RCC 7860 (cell line): ENCODE measurements at regions not wholly inside any gene's neighbourhood (a gene's known extent, or its start where the extent isn't known, plus 50 kb on each side); places are given as distances from the start of the nearest gene placed in this dataset.

Experiments
- DNase-seq: peaks from one replicate; pipeline ENCODE4 v3.0.0-alpha.2; 2015; ENCODE audit warnings: low spot score
- FAIRE-seq: peaks from 2 replicates; lab custom pipeline; 2012; peaks lifted over from hg19 to GRCh38; lab: Jason Lieb, UNC

DNA sequence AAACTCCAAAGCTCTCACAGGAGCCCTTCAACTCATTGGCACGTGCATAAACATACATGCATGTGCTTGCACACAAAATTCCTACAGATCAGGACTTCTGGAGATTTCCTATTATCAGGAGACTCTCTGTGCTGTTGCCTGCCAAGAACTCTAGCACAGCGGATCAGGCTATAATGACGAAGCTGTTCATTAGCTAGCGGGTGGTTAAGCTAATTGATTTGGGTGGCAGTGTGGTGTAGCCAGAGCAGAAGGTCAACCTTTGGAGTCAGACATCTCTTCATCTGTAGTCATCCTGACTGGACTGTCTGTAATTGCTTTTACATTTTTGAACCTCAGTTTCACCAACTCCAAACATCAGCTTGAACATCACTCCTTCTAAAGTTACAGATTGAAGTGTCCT lies 69.0 kb downstream of the KIF2B start:
- FAIRE-seq: no peak
- DNase-seq: no peak

DNA sequence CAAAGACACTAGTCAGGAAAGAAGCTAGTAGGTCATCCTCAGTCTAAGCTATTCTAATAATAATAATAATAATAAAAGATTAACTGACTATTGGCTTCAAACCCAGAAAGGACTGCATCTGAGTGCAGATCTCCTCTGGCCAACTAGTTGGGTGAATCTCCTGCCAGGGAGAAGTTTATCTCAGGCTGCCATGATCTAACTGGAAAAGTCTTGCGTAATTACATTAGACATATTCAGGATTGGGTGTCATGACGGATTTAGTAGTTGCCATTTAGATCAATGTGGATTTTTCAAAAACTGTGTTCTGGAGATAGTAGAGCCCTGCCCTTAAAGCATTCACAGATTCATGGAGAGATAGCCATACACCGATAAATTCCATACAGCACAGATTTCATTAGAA lies 69.5 kb downstream of the KIF2B start:
- DNase-seq: no peak
- FAIRE-seq: no peak

DNA sequence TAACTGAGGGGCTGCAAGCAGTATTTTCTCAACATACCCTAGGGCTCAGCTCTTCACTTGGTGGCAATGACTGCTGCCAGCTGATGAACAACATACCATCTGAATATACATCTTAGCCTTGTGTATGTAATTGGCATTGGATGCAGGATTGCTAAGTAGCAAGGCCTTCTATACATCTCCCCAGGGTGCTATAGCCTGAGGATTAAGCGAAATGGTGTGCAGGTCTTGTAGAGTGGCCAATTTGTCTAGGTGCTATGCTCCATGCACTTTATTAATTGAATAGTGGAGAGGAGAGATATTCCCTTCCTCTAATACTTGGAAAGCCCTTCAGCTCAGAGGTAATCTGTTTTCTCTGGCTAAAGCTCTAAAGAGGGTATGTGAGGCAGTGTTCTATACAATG lies 71.9 kb downstream of the KIF2B start:
- DNase-seq (no peak), FAIRE-seq (no peak)

DNA sequence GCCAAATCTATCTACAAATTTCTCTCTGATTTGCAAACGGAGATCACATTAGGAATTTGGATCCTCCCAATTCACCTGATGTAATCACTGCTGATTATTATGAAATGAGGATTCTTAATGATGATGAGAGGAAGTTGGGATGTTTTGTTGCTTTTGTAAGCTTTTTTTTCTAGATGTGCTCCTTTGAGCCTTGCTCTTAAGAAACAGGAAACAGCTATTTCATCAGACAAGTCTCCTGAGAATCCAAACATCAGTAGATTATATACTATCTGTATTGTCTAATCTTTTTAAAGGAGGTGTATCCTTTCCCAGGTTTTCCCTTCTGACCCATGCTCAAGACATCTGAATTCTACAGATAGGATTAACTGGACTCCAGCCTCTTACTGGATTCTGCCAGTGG lies 73.3 kb downstream of the KIF2B start:
- DNase-seq (no peak), FAIRE-seq (no peak)

DNA sequence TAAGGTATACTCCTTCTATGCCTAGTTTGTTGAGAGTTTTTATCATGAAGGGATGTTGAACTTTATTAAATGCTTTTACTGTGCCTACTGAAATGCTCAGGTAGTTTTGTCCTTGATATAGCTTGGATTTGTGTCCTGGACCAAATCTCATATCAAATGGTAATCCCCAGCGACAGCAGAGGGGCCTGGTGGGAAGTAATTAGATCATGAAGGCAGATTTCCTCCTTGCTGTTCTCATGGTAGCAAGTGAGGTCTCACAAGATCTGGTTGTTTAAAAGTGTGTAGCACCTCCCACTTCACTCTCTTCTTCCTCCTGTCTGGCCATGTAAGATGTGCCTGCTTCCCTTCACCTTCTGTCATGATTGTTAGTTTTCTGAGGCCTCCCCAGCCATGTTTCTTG lies 78.2 kb downstream of the KIF2B start:
- no peak for DNase-seq
- no peak for FAIRE-seq

DNA sequence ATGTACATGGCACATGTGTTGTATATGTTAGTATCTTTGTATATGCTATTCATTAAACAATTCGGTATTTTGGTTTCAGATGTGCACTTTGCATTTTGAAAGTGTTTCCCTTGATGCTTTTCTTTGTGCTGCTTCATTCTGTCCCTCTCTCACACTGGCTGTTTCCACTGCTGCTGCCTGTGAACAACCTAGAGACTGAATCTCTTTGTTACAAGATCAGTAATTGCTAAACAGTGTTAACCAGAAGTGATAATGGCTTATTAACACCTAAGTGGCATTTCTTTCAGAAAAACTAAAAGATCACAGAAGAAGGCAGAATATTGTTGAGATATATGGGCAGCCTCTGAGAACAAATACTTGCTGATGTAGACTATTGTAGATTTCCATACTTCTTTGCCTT lies 84.7 kb downstream of the KIF2B start:
- no peak for FAIRE-seq
- no peak for DNase-seq

DNA sequence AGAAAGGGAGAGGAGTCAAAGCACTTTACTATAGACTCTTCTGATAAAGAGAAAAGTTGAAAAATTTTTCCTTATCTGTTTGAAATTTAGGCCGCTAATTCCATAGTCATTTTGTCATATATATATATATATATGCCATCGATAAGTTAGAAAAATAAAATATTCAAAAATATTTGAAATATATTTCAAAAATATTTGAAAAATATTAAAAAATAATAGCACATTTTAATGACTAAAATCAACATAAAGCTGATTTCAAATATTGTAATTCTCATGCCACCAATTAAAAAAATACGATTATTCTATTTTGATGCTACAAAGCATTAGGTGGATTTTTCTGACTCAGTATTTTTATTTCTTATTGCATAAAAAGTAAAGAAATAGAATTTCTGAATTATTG lies 87.1 kb downstream of the KIF2B start:
- FAIRE-seq (peak; percentile 21), DNase-seq (no peak)

DNA sequence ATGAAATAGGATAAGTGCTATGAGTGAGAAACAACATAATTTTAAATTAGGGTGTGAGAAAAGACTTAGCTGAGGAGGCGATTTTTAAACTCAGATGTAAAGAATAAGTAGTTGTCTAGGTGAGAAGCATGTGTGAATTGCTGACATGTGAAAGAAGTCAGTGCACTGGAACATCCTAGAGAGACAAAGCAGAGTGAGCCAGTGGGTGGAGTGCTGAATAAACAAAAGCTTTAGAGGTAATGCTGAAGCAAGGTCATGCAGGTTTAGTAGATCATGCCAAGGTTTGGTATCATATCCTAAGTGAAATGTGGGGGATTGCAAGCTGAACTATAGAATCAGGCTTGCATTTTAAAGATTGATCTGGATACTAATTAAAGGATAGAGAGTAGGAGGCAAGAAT lies 89.4 kb downstream of the KIF2B start:
- FAIRE-seq (no peak), DNase-seq (no peak)

DNA sequence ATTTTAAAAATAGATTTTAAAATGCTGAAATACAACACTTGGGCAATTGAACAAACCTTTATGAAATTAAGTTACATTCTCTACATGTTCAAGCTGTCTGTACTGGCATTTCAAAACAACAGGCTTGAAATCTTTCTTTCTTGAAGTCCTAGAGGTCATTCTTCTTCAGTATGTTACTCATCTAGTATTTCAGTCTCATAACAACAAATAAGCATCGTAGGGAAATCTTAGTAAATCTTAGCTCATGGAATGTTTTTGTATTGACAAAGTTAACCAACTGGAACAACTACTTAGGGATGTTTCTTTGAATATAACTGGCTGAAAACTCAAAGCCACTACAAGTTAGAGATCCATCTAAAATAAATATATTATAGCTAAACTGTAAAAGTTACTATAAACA lies 96.6 kb downstream of the KIF2B start:
- FAIRE-seq (no peak), DNase-seq (no peak)

DNA sequence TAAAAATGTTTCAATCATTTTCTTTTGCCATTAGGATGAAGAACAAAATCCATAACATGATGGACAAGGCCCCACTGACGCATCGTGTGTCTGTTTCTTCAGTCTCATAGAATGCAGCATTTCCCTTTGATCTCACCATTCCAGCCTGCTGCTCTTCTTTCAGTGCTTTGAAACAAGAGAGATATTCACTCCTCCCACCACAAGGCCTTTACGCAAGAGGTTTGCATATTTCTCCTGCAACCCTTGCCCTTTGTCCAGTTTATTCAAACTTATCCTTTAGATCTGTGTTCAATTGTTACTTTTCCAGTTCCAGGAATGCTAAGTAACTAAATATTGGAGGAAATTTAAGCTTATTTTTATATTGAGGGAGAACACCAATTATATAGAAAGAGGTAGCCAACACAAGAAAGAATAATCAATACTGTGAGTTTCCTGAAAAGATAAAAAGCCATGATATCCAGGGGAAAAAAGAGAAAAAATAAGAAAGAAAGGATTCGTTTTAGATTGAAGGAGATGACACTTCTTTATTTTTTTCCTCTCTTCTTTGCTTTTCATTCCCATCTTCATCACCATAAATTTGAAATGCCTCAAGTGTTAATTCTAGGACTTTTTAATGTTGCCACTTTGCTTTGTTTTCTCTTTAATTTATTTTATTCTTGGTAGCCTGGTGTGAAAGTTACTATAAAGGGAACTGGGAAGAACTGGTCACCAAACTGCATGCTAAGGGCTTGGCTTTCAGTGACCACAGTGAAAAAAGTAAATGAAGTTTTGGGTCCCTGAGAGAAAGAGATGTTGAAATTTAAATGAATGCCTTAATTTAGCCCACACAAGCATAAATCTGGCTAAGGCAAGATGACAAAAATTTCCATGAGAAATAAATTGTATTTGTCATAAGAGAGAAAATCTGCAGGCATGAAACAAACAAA lies 102.1 kb downstream of the KIF2B start:
- no peak for FAIRE-seq
- no peak for DNase-seq

DNA sequence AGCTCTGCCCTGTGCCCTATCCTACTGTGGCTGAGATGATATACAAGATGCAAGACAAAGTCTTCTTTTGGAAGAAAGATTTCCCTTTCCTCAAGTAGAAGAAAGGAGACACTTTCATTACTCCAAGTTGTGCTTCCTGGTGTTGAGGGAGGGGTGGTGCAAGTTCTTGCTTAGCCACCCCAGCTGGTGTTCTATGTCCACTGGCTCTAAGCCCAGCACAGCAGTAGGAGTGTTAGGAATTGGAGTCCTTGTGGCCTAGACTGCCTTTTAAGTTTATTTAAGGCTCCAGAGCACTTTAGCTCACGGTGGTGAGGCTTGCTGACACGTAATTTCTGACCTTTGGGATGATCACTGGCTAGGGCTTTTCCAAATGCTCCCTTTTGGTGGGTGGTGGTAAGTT lies 109.7 kb downstream of the KIF2B start:
- FAIRE-seq: no peak
- no peak for DNase-seq

DNA sequence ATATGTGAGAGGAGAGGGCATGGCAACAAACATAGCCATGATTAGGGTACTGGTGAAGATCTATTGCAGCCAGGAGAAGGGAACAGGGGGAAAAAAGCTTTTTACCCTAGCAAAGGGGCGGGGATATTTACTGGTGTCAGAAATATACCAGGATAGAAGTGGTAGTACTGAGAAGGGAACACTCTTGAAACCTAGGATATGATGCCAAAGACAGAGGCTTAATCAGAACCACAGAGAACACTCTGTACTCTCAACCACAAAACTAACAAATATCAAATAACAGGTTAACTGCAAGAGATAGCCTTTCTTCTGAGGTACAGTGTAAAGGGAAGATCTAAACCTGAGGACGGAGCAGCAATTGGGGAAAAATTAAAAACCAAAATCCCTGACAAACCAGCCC lies 112.2 kb downstream of the KIF2B start:
- FAIRE-seq: no peak
- DNase-seq: no peak

DNA sequence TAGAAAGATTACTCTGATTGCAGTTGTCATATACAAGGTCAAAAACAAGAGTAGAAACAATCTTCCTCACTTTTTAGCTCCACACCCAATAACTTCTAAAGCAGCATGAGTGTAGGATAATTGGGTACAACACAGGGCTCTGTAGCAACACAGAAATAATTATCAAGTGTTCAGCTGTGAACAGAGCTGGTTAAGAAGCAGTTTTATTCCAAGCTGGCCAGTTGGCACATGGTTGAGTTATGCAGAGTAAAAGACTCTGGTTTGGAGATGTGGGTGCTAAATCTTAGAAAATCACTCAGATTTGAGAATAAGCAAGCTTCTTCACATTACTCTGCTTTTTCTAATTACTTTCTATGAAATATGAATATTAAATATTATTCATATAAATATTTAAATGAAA lies 118.5 kb downstream of the KIF2B start:
- DNase-seq (no peak), FAIRE-seq (no peak)

DNA sequence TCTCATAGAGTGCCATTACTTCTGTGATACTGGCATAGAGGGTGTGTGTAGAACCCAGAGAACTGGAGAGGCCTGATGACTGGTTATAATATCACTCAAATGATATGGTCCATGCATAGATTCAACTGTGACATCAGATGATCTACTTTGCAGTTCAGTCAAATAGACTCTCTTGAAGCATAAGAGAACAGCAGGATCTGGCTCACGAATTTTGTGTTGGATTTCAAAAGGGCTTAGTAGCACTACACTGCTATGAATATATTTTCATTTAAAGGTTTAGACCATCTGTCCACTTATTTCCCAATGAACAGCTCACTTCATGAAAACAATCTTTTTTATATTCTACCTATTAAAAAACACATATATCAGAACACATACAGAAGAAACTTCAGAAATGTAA lies 119.7 kb downstream of the KIF2B start:
- FAIRE-seq (no peak), DNase-seq (no peak)

DNA sequence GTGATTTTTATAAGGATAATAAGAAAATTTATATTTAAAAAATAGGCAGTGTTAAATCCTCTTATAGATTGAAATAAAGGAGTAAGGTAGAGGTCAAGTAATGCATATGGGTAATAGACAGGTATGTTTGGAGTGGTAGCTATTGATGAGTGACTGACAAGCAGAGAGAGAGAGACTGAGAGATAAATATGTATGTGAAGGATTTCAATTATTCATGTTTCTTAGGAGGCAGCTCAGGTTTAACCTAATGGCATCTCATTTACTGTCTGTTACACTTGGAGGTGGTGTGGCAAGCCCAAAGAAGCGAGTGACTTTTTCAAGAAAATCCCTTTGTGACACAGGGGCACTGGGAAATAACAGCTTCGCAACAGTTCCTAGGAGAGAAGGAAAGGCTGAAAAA lies 120.2 kb downstream of the KIF2B start:
- DNase-seq: no peak

DNA sequence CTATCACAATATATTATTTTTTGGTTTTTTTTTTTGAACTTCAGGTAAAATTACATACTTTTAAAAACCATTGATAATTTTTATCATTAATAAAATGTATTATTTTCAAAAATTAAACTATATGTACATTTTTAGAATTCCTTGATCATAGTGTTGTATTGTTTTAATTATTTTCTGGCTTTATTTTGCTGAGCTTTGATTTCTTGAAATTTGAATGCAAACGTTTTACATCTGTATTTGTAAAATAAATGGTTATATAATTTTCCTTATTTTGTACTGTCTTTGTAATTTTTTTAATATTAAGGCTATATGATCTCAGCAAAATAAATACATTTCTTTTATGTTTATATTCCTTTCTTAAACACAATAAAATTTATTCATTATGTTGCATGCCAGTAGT lies 125.6 kb downstream of the KIF2B start:
- peak; percentile 7 for FAIRE-seq
- no peak for DNase-seq

More for the DNA sequence above, 120.2 kb downstream of the KIF2B start:
- FAIRE-seq: no peak

DNA sequence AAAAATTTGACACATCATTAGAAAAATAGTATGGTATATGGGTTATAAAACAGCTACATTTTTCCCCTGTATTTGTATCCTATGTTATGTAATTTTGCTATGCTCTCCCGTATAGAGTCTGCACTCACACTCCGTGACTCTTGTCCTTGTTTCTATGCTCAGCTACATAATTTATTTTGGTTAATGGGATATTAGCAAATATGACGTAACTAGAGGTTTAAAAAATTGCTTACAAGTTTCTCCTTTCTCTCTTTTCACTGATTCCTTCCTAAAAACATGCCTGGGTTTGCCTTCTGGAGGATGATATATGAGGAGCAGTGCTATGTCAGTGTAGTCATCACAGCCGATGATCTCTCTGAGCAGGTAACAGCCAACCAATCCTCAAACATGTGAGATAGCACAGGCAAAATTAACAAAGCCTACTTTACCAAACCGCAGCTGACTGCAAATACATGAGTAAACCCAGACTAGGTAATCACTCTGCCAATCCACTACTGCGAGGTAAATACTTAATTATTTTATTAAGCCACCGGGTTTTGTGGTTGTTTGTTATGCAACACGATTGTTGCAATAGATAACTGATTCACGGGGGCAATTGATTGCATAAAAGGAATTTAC lies 126.9 kb downstream of the KIF2B start:
- FAIRE-seq: no peak
- DNase-seq: no peak

DNA sequence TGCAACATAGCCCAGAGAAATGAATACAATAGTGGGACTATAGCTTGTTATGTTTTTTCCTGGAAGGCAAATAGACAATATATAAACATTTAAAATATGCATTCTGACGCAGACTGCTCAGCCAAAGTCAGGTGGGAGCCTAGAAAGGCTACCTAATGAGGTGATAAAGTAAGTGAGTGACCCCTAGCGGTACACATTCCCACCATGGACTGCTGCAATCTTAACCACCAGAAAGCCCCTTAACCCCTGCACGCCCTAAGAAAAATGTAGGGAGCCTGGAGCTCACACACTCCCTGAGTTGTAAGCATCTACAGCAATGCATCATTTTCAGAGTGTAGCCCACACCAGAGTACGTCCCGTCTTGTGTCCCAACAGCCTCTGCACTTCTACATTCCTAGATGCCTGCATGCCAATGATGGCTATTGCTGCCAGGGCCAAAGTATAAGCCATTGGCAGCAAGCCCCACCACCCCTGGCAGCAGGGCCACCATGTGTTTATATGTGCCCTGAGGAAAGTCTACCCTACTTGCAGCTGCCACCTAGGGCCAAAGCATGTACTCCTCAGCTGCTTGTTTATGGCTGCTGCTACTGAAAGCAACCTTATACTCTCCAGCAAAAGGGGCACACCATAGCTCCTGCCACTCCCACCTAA lies 127.6 kb downstream of the KIF2B start:
- FAIRE-seq (no peak), DNase-seq (no peak)

DNA sequence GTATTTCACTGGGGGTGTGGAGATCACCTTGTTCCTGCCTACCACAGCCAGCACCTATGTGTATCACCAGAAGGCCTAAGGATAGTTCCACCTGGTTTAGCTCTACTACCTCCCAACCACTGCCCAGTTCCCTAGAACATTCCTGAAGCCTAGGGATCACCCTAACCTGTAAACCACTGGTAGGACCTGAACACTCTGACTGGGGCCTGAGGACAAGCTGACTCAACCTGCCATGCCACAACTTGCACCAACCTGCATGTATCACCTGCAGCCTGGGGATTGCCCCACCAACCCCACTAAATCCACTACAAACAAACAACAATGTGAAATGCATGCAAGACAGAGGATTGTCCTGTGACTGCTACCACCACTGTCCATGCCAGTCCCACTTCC lies 128.1 kb downstream of the KIF2B start:
- FAIRE-seq (no peak), DNase-seq (no peak)

DNA sequence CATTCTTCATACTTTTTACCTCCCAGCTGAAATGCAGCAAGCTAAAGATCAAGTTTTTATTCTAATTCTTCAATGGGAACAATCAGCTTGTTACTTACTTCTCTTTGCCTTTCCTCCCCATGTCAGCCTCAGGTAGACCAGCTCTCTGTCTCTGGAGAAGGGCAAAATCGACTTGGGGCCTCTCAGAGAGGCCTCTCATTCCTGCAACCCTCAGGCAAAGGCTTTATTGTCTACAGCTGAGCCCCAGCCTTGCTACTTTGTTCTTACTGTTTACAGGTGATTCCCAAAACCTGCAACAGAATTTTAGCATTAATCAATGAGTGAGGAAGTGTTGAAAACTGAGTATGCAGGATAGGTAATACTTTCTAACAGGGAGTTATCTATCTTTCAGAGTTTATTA lies 148.6 kb downstream of the KIF2B start:
- FAIRE-seq (no peak), DNase-seq (no peak)

DNA sequence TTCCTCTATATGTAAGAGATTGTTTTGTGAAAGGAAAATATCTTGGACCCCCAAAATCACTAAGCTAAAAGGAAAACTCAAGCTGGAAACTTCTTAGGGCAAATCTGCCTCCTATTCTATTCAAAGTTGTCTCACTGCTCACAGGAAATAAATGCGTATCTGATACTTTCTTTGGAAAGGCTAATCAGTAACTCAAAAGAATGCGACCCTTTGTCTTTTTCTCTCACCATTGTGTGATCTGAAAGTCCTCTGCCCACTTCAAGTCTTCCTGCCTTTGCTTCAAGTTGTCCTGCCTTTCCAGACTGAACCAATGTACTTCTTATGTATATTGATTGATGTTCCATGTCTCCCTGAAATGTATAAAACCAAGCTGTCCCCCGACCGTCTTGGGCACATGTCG lies 157.3 kb downstream of the KIF2B start:
- DNase-seq (no peak), FAIRE-seq (no peak)

DNA sequence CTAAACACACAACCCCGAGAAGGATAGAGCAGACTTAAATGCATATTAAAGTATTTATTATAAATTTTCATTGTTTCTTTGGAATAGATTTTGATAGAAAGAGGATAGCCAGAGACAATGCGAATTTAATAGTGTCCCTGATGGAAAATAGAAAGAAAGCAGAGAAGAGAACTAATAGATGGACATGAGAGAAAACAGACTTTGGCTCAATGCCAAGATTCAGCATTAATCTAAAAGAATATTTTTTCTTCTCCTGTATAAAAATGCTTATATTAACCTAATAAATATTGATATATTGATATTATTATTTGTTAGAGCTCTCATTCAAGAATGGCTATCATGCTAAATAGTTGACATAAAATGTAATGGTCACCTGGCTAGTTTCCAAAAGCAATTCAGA lies 173.4 kb downstream of the KIF2B start:
- no peak for DNase-seq
- no peak for FAIRE-seq
